K562 (cell line): ENCODE measurements at regions not wholly inside any gene's neighbourhood (a gene's known extent, or its start where the extent isn't known, plus 50 kb on each side); places are given as distances from the start of the nearest gene placed in this dataset.

Experiments
- ATAC-seq: fragments of 200-7000 bp; cut with Tn5 transposase; 3 replicates; pipeline ENCODE4 v1.9.1; 2020; ENCODE audit warnings: moderate library complexity
- BruUV-seq: library from RNA; stranded (reverse); fragments of 400-500 nt; replicated peaks from 2 replicates; lab custom pipeline; 2021; lab: Mats Ljungman, UMichigan
- CTCF ChIA-PET: fragments of 300-600 bp; formaldehyde crosslinking; extraction: SDS; loops from one replicate; lab custom pipeline; 2021; ENCODE audit warnings: low intra/inter-chr PET ratio; lab: Yijun Ruan, JAX
- POLR2A ChIA-PET: fragments of 300-600, 350-650 bp; sonication (Branson Sonifier 250); formaldehyde crosslinking; extraction: SDS; loops from one replicate; lab custom pipeline; 2021; ENCODE audit warnings: antibody characterized with exemption, inconsistent platforms; lab: Yijun Ruan, JAX
- DNase-seq, 4 experiments: peaks; one replicate each; pipeline versions ENCODE4 v3.0.0 to v3.0.0-alpha.2; 2011 to 2018; ENCODE audit warnings: low spot score in 3 of 4, mixed read lengths in 3 of 4; ENCODE audit errors: extremely low read depth in 1 of 4
- FAIRE-seq: peaks from 2 replicates; lab custom pipeline; 2011; peaks lifted over from hg19 to GRCh38; lab: Jason Lieb, UNC
- H2AFZ ChIP-seq: 2 replicates; pipeline ENCODE4 v1.6.0; 2011; ENCODE audit warnings: low read depth, low read length, control low read depth, inconsistent platforms
- H3K27ac ChIP-seq: fragments of 200-600 bp; 3 replicates; pipeline ENCODE4 v1.8.0; 2011; ENCODE audit warnings: low read depth, mild to moderate bottlenecking, control low read depth, inconsistent platforms, low read length, moderate library complexity, mixed read lengths; ENCODE audit errors: extremely low read depth
- H3K27me3 ChIP-seq, 2 experiments: fragments of 300-600 bp in 1 of 2; 2 replicates in 1 of 2; 3 replicates in 1 of 2; pipeline versions ENCODE4 v1.6.0 to v1.8.0; 2011; ENCODE audit warnings: inconsistent platforms in 2 of 2, low read length in 2 of 2, mild to moderate bottlenecking in 1 of 2, mixed read lengths in 1 of 2, moderate library complexity in 1 of 2; ENCODE audit not compliant: control insufficient read depth in 2 of 2, insufficient read depth in 2 of 2
- H3K36me3 ChIP-seq: fragments of 300-600 bp; 3 replicates; pipeline ENCODE4 v1.8.0; 2011; ENCODE audit warnings: mild to moderate bottlenecking, low read length, inconsistent platforms; ENCODE audit not compliant: control insufficient read depth, insufficient read depth
- H3K4me1 ChIP-seq, 2 experiments: fragments of 200-600 bp in 1 of 2; replicated peaks in 1 of 2; 2 replicates in 1 of 2; 3 replicates in 1 of 2; pipeline versions ENCODE4 v1.5.1 to v1.8.0; 2011; ENCODE audit warnings: inconsistent platforms in 2 of 2, low read length in 2 of 2, mild to moderate bottlenecking in 1 of 2, mixed read lengths in 1 of 2, moderate library complexity in 1 of 2; ENCODE audit not compliant: control insufficient read depth in 2 of 2, insufficient read depth in 2 of 2
- H3K4me2 ChIP-seq: 2 replicates; pipeline ENCODE4 v1.6.1; 2011; ENCODE audit warnings: low read length, control low read depth, inconsistent platforms, mixed read lengths; ENCODE audit not compliant: insufficient read depth
- H3K4me3 ChIP-seq: fragments of 200-600 bp; sonication (generic), shearing (Covaris generic); 2 replicates; pipeline ENCODE4 v1.5.1; 2016; ENCODE audit warnings: control low read depth, inconsistent platforms
- H3K79me2 ChIP-seq: fragments of 200-600 bp; 3 replicates; pipeline ENCODE4 v1.8.0; 2011; ENCODE audit warnings: low read length, inconsistent platforms; ENCODE audit not compliant: control insufficient read depth, insufficient read depth
- H3K9ac ChIP-seq, 2 experiments: 2 replicates each; pipeline versions ENCODE4 v1.6.0 to v1.6.1; 2011; ENCODE audit warnings: low read depth in 2 of 2, low read length in 2 of 2, control low read depth in 1 of 2, inconsistent platforms in 1 of 2, mild to moderate bottlenecking in 1 of 2, mixed read lengths in 1 of 2; ENCODE audit not compliant: insufficient read depth in 1 of 2
- H3K9me1 ChIP-seq: one replicate; pipeline ENCODE4 v1.6.0; 2011; ENCODE audit warnings: inconsistent platforms, mild to moderate bottlenecking, low read length, moderate library complexity; ENCODE audit not compliant: control insufficient read depth, insufficient read depth
- H3K9me3 ChIP-seq: replicated peaks from 2 replicates; pipeline ENCODE4 v1.5.1; 2011; ENCODE audit warnings: low read depth, low read length, inconsistent platforms; ENCODE audit not compliant: control insufficient read depth, insufficient read depth
- H4K20me1 ChIP-seq: replicated peaks from 2 replicates; pipeline ENCODE4 v1.6.1; 2011; ENCODE audit warnings: low read length, inconsistent platforms, mixed read lengths; ENCODE audit not compliant: control insufficient read depth, insufficient read depth
- DACH1 ChIP-seq: fragments of 450-650 bp; IDR thresholded peaks from 2 replicates; pipeline ENCODE4 v1.6.1; 2018; ENCODE audit not compliant: partially characterized antibody
- ELF1 ChIP-seq: fragments of 200-800 bp; sonication (Bioruptor generic); IDR thresholded peaks from 2 replicates; pipeline ENCODE4 v1.6.1; 2016; ENCODE audit warnings: missing genetic modification characterization, missing compliant biosample characterization
- ETV6 ChIP-seq, 3 experiments: fragments of 150-350 bp in 1 of 3; sonication (generic) in 1 of 3; formaldehyde crosslinking in 1 of 3; IDR thresholded peaks; 2 replicates each; pipeline versions ENCODE4 v1.6.1 to v1.8.0; 2014 to 2022; ENCODE audit warnings: borderline replicate concordance in 2 of 3, low read depth in 2 of 3, antibody characterized with exemption in 1 of 3, low read length in 1 of 3, mild to moderate bottlenecking in 1 of 3, missing genetic modification reagents in 1 of 3
- FOSL1 ChIP-seq: fragments of 200-800 bp; sonication (Bioruptor generic); conservative IDR thresholded peaks from 2 replicates; pipeline ENCODE4 v1.6.1; 2016; ENCODE audit warnings: missing genetic modification characterization, missing compliant biosample characterization
- FOXP4 ChIP-seq: sonication (generic); formaldehyde crosslinking; IDR thresholded peaks from 2 replicates; pipeline ENCODE4 v1.8.0; 2022; ENCODE audit warnings: mild to moderate bottlenecking, missing genetic modification reagents, borderline replicate concordance
- JUNB ChIP-seq: fragments of 450-650 bp; formaldehyde crosslinking; conservative IDR thresholded peaks from 2 replicates; pipeline ENCODE4 v1.4.0; 2020; ENCODE audit warnings: mild to moderate bottlenecking
- MCM7 ChIP-seq, 2 experiments: fragments of 450-650 bp; IDR thresholded peaks; 2 replicates each; pipeline ENCODE4 v1.6.1; 2016 to 2018
- MTF1 ChIP-seq: fragments of 250-450 bp; sonication (Bioruptor Pico); IDR thresholded peaks from 2 replicates; pipeline ENCODE4 v1.9.0; 2021; ENCODE audit warnings: moderate library complexity, mild to moderate bottlenecking, inconsistent platforms, borderline replicate concordance
- SAFB2 ChIP-seq: fragments of 200-400 bp; formaldehyde crosslinking; IDR thresholded peaks from 2 replicates; pipeline ENCODE4 v1.6.1; 2018; ENCODE audit warnings: borderline replicate concordance, low read length, low read depth, moderate library complexity; ENCODE audit not compliant: severe bottlenecking
- STAT5A ChIP-seq: IDR thresholded peaks from 2 replicates; pipeline ENCODE4 v1.6.1; 2012; ENCODE audit warnings: low read length, inconsistent platforms, borderline replicate concordance
- ZBTB9 ChIP-seq: fragments of 450-650 bp; formaldehyde crosslinking; IDR thresholded peaks from 2 replicates; pipeline ENCODE4 v1.4.0; 2020; ENCODE audit warnings: mild to moderate bottlenecking, moderate library complexity
- ZFP91 ChIP-seq: sonication (generic); formaldehyde crosslinking; IDR thresholded peaks from 2 replicates; pipeline ENCODE4 v1.8.0; 2022; ENCODE audit warnings: mild to moderate bottlenecking, missing genetic modification reagents
- ZNF232 ChIP-seq: sonication (generic); formaldehyde crosslinking; IDR thresholded peaks from 2 replicates; pipeline ENCODE4 v1.8.0; 2022; ENCODE audit warnings: mild to moderate bottlenecking, missing genetic modification reagents
- whole genome bisulfite sequencing: fragments of 100-300 bp; shearing (Covaris generic); methylation state at CpG from one replicate; pipeline ENCODE4 v1.1.6; 2016; ENCODE audit warnings: low coverage, mixed read lengths; ENCODE audit not compliant: insufficient coverage; ENCODE audit errors: missing lambda C conversion rate; 5-methylcytosine and 5-hydroxymethylcytosine counted together
- in situ Hi-C: fragments of 300-500 bp; cut with MboI; formaldehyde crosslinking; loops from 4 replicates; pipeline ENCODE4 v1.15.0; 2018; ENCODE audit warnings: inconsistent platforms, mixed read lengths
- intact Hi-C: fragments of 100-400 bp; cut with micrococcal nuclease; formaldehyde crosslinking; loops from 2 replicates; pipeline ENCODE4 v1.14.2; 2022
- TF ChIP-seq, protein P1 (sequence below): sonication (generic); IDR thresholded peaks from 2 replicates; pipeline ENCODE4 v1.6.1; 2016

- TF ChIP-seq ZBTB9 (CRISPR knock-in tag) = no peak
- no peak for TF ChIP-seq ELF1 (tag)
- 0 out of 4 replicates have a peak, but pooled peaks of 1 of the 2 experiments have one; percentile 18 for TF ChIP-seq MCM7 (IDR thresholded peaks at IDR 0.05)
- TF ChIP-seq STAT5A = no peak
- no peak for TF ChIP-seq SAFB2
- no peak for TF ChIP-seq MTF1
- TF ChIP-seq FOSL1 (tag) = no peak
- TF ChIP-seq ETV6 (IDR thresholded peaks at IDR 0.05; ENCODE audit: borderline replicate concordance in 1 of 2, low read depth in 2 of 2, low read length in 1 of 2) = no peak
- peak; percentile 71; the same call in 1 of the 2 replicates for TF ChIP-seq ETV6 (CRISPR knock-in tag; IDR thresholded peaks at IDR 0.05; ENCODE audit: borderline replicate concordance)
Measured at GRCh38 chrX:117096528-117096927, 633.8 kb upstream of the CT83 start (continued).

GRCh38 chrX:117095393-117095792 is 632.6 kb upstream of the CT83 start:
- TF ChIP-seq DACH1 (peak; percentile 56), ZFP91 (no peak), FOXP4 (CRISPR knock-in tag) (peak; percentile 90; the same call in 1 of the 2 replicates), ZNF232 (CRISPR knock-in tag) (peak; percentile 77; the same call in 1 of the 2 replicates), ETV6 (IDR thresholded peaks at IDR 0.05; ENCODE audit: borderline replicate concordance in 1 of 2, low read depth in 2 of 2, low read length in 1 of 2) (no peak), ETV6 (CRISPR knock-in tag; IDR thresholded peaks at IDR 0.05; ENCODE audit: borderline replicate concordance) (peak; percentile 64; the same call in 1 of the 2 replicates), JUNB (CRISPR knock-in tag) (no peak)
- TF ChIP-seq, protein P1, sequence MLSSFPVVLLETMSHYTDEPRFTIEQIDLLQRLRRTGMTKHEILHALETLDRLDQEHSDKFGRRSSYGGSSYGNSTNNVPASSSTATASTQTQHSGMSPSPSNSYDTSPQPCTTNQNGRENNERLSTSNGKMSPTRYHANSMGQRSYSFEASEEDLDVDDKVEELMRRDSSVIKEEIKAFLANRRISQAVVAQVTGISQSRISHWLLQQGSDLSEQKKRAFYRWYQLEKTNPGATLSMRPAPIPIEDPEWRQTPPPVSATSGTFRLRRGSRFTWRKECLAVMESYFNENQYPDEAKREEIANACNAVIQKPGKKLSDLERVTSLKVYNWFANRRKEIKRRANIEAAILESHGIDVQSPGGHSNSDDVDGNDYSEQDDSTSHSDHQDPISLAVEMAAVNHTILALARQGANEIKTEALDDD = peak; percentile 68
- WGBS = 5% methylated on average over 2 of the region's 2 CpGs

More at GRCh38 chrX:117095393-117095792, 632.6 kb upstream of the CT83 start:
- Histone ChIP-seq H3K4me2 (no peak overlapping the region), H3K9me1 (no peaks in the 10 kb centered on the region), H3K9ac (no peak overlapping the region), H3K27ac (no peak overlapping the region), H2AFZ (no peak overlapping the region), H3K27me3 (no peaks in the 10 kb centered on the region), H3K4me3 (no peak overlapping the region), H3K79me2 (no peaks in the 10 kb centered on the region), H4K20me1 (no peaks in the 10 kb centered on the region), H3K4me1 (no peaks in the 10 kb centered on the region), H3K9me3 (peaks cover 28% of the 10 kb centered on the region), H3K36me3 (no peaks in the 10 kb centered on the region)
- ChIA-PET POLR2A (no interaction called here), CTCF (no interaction called here)
- intact Hi-C loops = no loop called here
- ATAC-seq (no peak), DNase-seq (no peak), FAIRE-seq (no peak)
- no TSS peak for BruUV-seq
- in situ Hi-C loops = no loop called here
